ENCODE measurements at regions not wholly inside any gene's neighbourhood (a gene's known extent, or its start where the extent isn't known, plus 50 kb on each side); places are given as distances from the start of the nearest gene placed in this dataset.

- no peak overlapping the region for H3K4me3 ChIP-seq (ENCODE audit: low read depth, low read length)
- no peak for DNase-seq (ENCODE audit: low read depth, low spot score)
- no peak for TF ChIP-seq CTCF (IDR thresholded peaks at IDR 0.05; ENCODE audit: low read depth, low read length)
- in situ Hi-C loops (cut with HindIII; ENCODE audit: low sequenced_read_pairs) = no loop called here
Measured at GRCh38 chr4:187064033-187064432, 340.4 kb upstream of the FAT1 start.

GRCh38 chr4:187065396-187065795 is 341.7 kb upstream of the FAT1 start:
- in situ Hi-C loops (cut with HindIII; ENCODE audit: low sequenced_read_pairs) = no loop called here
- no peak for TF ChIP-seq CTCF (IDR thresholded peaks at IDR 0.05; ENCODE audit: low read depth, low read length)
- no peak for DNase-seq (ENCODE audit: low read depth, low spot score)
- H3K4me3 ChIP-seq (ENCODE audit: low read depth, low read length) = no peak overlapping the region

GRCh38 chr4:187065806-187066205 is 342.1 kb upstream of the FAT1 start:
- in situ Hi-C loops (cut with HindIII; ENCODE audit: low sequenced_read_pairs) = no loop called here
- no peak overlapping the region for H3K4me3 ChIP-seq (ENCODE audit: low read depth, low read length)
- DNase-seq (ENCODE audit: low read depth, low spot score) = no peak
- no peak for TF ChIP-seq CTCF (IDR thresholded peaks at IDR 0.05; ENCODE audit: low read depth, low read length)

- no peak for TF ChIP-seq CTCF (IDR thresholded peaks at IDR 0.05; ENCODE audit: low read depth, low read length)
- DNase-seq (ENCODE audit: low read depth, low spot score) = no peak
- no peak overlapping the region for H3K4me3 ChIP-seq (ENCODE audit: low read depth, low read length)
- in situ Hi-C loops (cut with HindIII; ENCODE audit: low sequenced_read_pairs) = no loop called here
Measured at GRCh38 chr4:187069398-187069797, 345.7 kb upstream of the FAT1 start.

- no peak overlapping the region for H3K4me3 ChIP-seq (ENCODE audit: low read depth, low read length)
- in situ Hi-C loops (cut with HindIII; ENCODE audit: low sequenced_read_pairs) = no loop called here
- no peak for DNase-seq (ENCODE audit: low read depth, low spot score)
- TF ChIP-seq CTCF (IDR thresholded peaks at IDR 0.05; ENCODE audit: low read depth, low read length) = no peak
Measured at GRCh38 chr4:187070158-187070557, 346.5 kb upstream of the FAT1 start.

GRCh38 chr4:187070740-187071139 is 347.1 kb upstream of the FAT1 start:
- in situ Hi-C loops (cut with HindIII; ENCODE audit: low sequenced_read_pairs) = no loop called here
- H3K4me3 ChIP-seq (ENCODE audit: low read depth, low read length) = no peak overlapping the region
- no peak for DNase-seq (ENCODE audit: low read depth, low spot score)
- TF ChIP-seq CTCF (IDR thresholded peaks at IDR 0.05; ENCODE audit: low read depth, low read length) = no peak

All from astrocyte of the spinal cord (primary cell).